ENCODE measurements at regions not wholly inside any gene's neighbourhood (a gene's known extent, or its start where the extent isn't known, plus 50 kb on each side); places are given as distances from the start of the nearest gene placed in this dataset.

- no peak overlapping the region for H2AK5ac ChIP-seq (ENCODE audit: low read length)
- no peak overlapping the region for H3K9ac ChIP-seq (ENCODE audit: low read length)
- H3K4me3 ChIP-seq (ENCODE audit: low read depth, low read length) = no peak overlapping the region
- no peak overlapping the region for H3K23ac ChIP-seq (ENCODE audit: low read length)
- H3K18ac ChIP-seq (ENCODE audit: low read length) = no peak overlapping the region
- H3K79me1 ChIP-seq (ENCODE audit: low read length) = no peaks in the 10 kb centered on the region
- no peak overlapping the region for H2BK120ac ChIP-seq (ENCODE audit: insufficient read depth, low read length, poor library complexity)
- no peak overlapping the region for H2BK5ac ChIP-seq (ENCODE audit: low read depth, low read length, poor library complexity)
- no peaks in the 10 kb centered on the region for H3K27me3 ChIP-seq (ENCODE audit: insufficient read depth, low read length)
- H2AFZ ChIP-seq (ENCODE audit: insufficient read depth, low read length, poor library complexity) = no peak overlapping the region
- H4K12ac ChIP-seq (ENCODE audit: low read depth, low read length) = no peak overlapping the region
- no peak overlapping the region for H4K91ac ChIP-seq (ENCODE audit: low read depth, low read length)
- no peaks in the 10 kb centered on the region for H3K36me3 ChIP-seq (ENCODE audit: control insufficient read depth in 1 of 2, insufficient read depth in 2 of 2, low read length in 2 of 2)
- peaks cover under 1% of the 10 kb centered on the region for H3K79me2 ChIP-seq (ENCODE audit: control insufficient read depth, insufficient read depth, low read length, poor library complexity)
- no peak overlapping the region for H3K27ac ChIP-seq (ENCODE audit: low read depth, low read length)
- WGBS (ENCODE audit: extremely low coverage, insufficient coverage, insufficient read length) = no CpG with 5 or more reads among the region's 2 CpGs
- H4K8ac ChIP-seq (ENCODE audit: low read depth, low read length) = no peak overlapping the region
- no peak overlapping the region for H2BK12ac ChIP-seq (ENCODE audit: low read length)
- no peak overlapping the region for H3K4ac ChIP-seq (ENCODE audit: low read depth, low read length)
- no peak overlapping the region for H3K14ac ChIP-seq (ENCODE audit: low read length)
- peak; percentile 27 to 71 for DNase-seq
- H3K4me1 ChIP-seq (ENCODE audit: control insufficient read depth in 1 of 2, insufficient read depth in 2 of 2, low read length in 2 of 2) = peaks cover 0 to 7% of the 10 kb centered on the region in 2 experiments
- H3K4me2 ChIP-seq (ENCODE audit: low read length) = no peak overlapping the region
- H3K9me3 ChIP-seq (ENCODE audit: insufficient read depth, low read depth, low read length) = peaks cover 2% of the 10 kb centered on the region
These were observed 71.9 kb upstream of the LPP start for GRCh38 chr3:188082031-188082430.

GRCh38 chr3:188082450-188082849, 71.5 kb upstream of the LPP start:
- no CpG with 5 or more reads among the region's 1 CpG for WGBS (ENCODE audit: extremely low coverage, insufficient coverage, insufficient read length)
- H3K27ac ChIP-seq (ENCODE audit: low read depth, low read length) = no peak overlapping the region
- H3K79me1 ChIP-seq (ENCODE audit: low read length) = no peaks in the 10 kb centered on the region
- no peaks in the 10 kb centered on the region for H3K27me3 ChIP-seq (ENCODE audit: insufficient read depth, low read length)
- H3K4me1 ChIP-seq (ENCODE audit: control insufficient read depth in 1 of 2, insufficient read depth in 2 of 2, low read length in 2 of 2) = peaks cover 0 to 7% of the 10 kb centered on the region in 2 experiments
- no peak overlapping the region for H2BK5ac ChIP-seq (ENCODE audit: low read depth, low read length, poor library complexity)
- no peak for DNase-seq
- no peak overlapping the region for H3K4me2 ChIP-seq (ENCODE audit: low read length)
- no peak overlapping the region for H3K4me3 ChIP-seq (ENCODE audit: low read depth, low read length)
- H4K91ac ChIP-seq (ENCODE audit: low read depth, low read length) = no peak overlapping the region
- no peak overlapping the region for H2BK12ac ChIP-seq (ENCODE audit: low read length)
- no peak overlapping the region for H3K14ac ChIP-seq (ENCODE audit: low read length)
- no peaks in the 10 kb centered on the region for H3K79me2 ChIP-seq (ENCODE audit: control insufficient read depth, insufficient read depth, low read length, poor library complexity)
- H2BK120ac ChIP-seq (ENCODE audit: insufficient read depth, low read length, poor library complexity) = no peak overlapping the region
- H3K18ac ChIP-seq (ENCODE audit: low read length) = no peak overlapping the region
- no peak overlapping the region for H2AFZ ChIP-seq (ENCODE audit: insufficient read depth, low read length, poor library complexity)
- no peak overlapping the region for H4K12ac ChIP-seq (ENCODE audit: low read depth, low read length)
- no peak overlapping the region for H2AK5ac ChIP-seq (ENCODE audit: low read length)
- H3K4ac ChIP-seq (ENCODE audit: low read depth, low read length) = no peak overlapping the region
- H4K8ac ChIP-seq (ENCODE audit: low read depth, low read length) = no peak overlapping the region
- H3K23ac ChIP-seq (ENCODE audit: low read length) = no peak overlapping the region
- H3K36me3 ChIP-seq (ENCODE audit: control insufficient read depth in 1 of 2, insufficient read depth in 2 of 2, low read length in 2 of 2) = no peaks in the 10 kb centered on the region
- H3K9me3 ChIP-seq (ENCODE audit: insufficient read depth, low read depth, low read length) = peaks cover 2% of the 10 kb centered on the region
- H3K9ac ChIP-seq (ENCODE audit: low read length) = no peak overlapping the region

- Histone ChIP-seq H2AFZ (ENCODE audit: insufficient read depth, low read length, poor library complexity) (no peak overlapping the region), H3K27ac (ENCODE audit: low read depth, low read length) (no peak overlapping the region), H3K79me1 (ENCODE audit: low read length) (no peaks in the 10 kb centered on the region)
These were observed 70.9 kb upstream of the LPP start for GRCh38 chr3:188083011-188083410.

GRCh38 chr3:188084752-188085583, 69.0 kb upstream of the LPP start:
- H3K27ac ChIP-seq (ENCODE audit: low read depth, low read length) = no peak overlapping the region

More at GRCh38 chr3:188083011-188083410, 70.9 kb upstream of the LPP start:
- Histone ChIP-seq H3K36me3 (ENCODE audit: control insufficient read depth in 1 of 2, insufficient read depth in 2 of 2, low read length in 2 of 2) (no peaks in the 10 kb centered on the region), H4K91ac (ENCODE audit: low read depth, low read length) (no peak overlapping the region), H3K4ac (ENCODE audit: low read depth, low read length) (no peak overlapping the region), H2AK5ac (ENCODE audit: low read length) (no peak overlapping the region), H3K27me3 (ENCODE audit: insufficient read depth, low read length) (no peaks in the 10 kb centered on the region), H3K79me2 (ENCODE audit: control insufficient read depth, insufficient read depth, low read length, poor library complexity) (no peaks in the 10 kb centered on the region), H3K14ac (ENCODE audit: low read length) (no peak overlapping the region), H4K8ac (ENCODE audit: low read depth, low read length) (no peak overlapping the region), H3K4me1 (ENCODE audit: control insufficient read depth in 1 of 2, insufficient read depth in 2 of 2, low read length in 2 of 2) (peaks cover 0 to 7% of the 10 kb centered on the region in 2 experiments), H3K23ac (ENCODE audit: low read length) (no peak overlapping the region), H3K9ac (ENCODE audit: low read length) (no peak overlapping the region), H2BK5ac (ENCODE audit: low read depth, low read length, poor library complexity) (no peak overlapping the region), H3K9me3 (ENCODE audit: insufficient read depth, low read depth, low read length) (peaks cover 2% of the 10 kb centered on the region), H2BK120ac (ENCODE audit: insufficient read depth, low read length, poor library complexity) (no peak overlapping the region), H2BK12ac (ENCODE audit: low read length) (no peak overlapping the region), H3K18ac (ENCODE audit: low read length) (no peak overlapping the region), H4K12ac (ENCODE audit: low read depth, low read length) (no peak overlapping the region), H3K4me2 (ENCODE audit: low read length) (no peak overlapping the region), H3K4me3 (ENCODE audit: low read depth, low read length) (no peak overlapping the region)
- peak; percentile 10 to 65 for DNase-seq
- WGBS (ENCODE audit: extremely low coverage, insufficient coverage, insufficient read length) = no CpG with 5 or more reads among the region's 1 CpG

More at GRCh38 chr3:188084752-188085583, 69.0 kb upstream of the LPP start:
- no CpG with 5 or more reads among the region's 8 CpGs for WGBS (ENCODE audit: extremely low coverage, insufficient coverage, insufficient read length)
- no peak overlapping the region for H2BK12ac ChIP-seq (ENCODE audit: low read length)
- no peak overlapping the region for H2BK120ac ChIP-seq (ENCODE audit: insufficient read depth, low read length, poor library complexity)
- H4K12ac ChIP-seq (ENCODE audit: low read depth, low read length) = no peak overlapping the region
- H2AK5ac ChIP-seq (ENCODE audit: low read length) = no peak overlapping the region
- H3K79me2 ChIP-seq (ENCODE audit: control insufficient read depth, insufficient read depth, low read length, poor library complexity) = no peaks in the 10 kb centered on the region
- H3K27me3 ChIP-seq (ENCODE audit: insufficient read depth, low read length) = no peaks in the 10 kb centered on the region
- H3K14ac ChIP-seq (ENCODE audit: low read length) = no peak overlapping the region
- H4K91ac ChIP-seq (ENCODE audit: low read depth, low read length) = no peak overlapping the region
- no peaks in the 10 kb centered on the region for H3K36me3 ChIP-seq (ENCODE audit: control insufficient read depth in 1 of 2, insufficient read depth in 2 of 2, low read length in 2 of 2)
- H3K4me3 ChIP-seq (ENCODE audit: low read depth, low read length) = no peak overlapping the region
- no peak overlapping the region for H3K23ac ChIP-seq (ENCODE audit: low read length)
- no peak for DNase-seq
- no peak overlapping the region for H4K8ac ChIP-seq (ENCODE audit: low read depth, low read length)
- no peak overlapping the region for H2AFZ ChIP-seq (ENCODE audit: insufficient read depth, low read length, poor library complexity)
- no peak overlapping the region for H2BK5ac ChIP-seq (ENCODE audit: low read depth, low read length, poor library complexity)
- no peak overlapping the region for H3K4me2 ChIP-seq (ENCODE audit: low read length)
- H3K79me1 ChIP-seq (ENCODE audit: low read length) = no peaks in the 10 kb centered on the region
- no peak overlapping the region for H3K18ac ChIP-seq (ENCODE audit: low read length)
- H3K9ac ChIP-seq (ENCODE audit: low read length) = no peak overlapping the region
- H3K9me3 ChIP-seq (ENCODE audit: insufficient read depth, low read depth, low read length) = peaks cover 2% of the 10 kb centered on the region
- H3K4ac ChIP-seq (ENCODE audit: low read depth, low read length) = no peak overlapping the region
- peaks cover 0 to 7% of the 10 kb centered on the region in 2 experiments for H3K4me1 ChIP-seq (ENCODE audit: control insufficient read depth in 1 of 2, insufficient read depth in 2 of 2, low read length in 2 of 2)
